Common myeloid progenitor, CD34-positive (primary cell): ENCODE measurements at regions not wholly inside any gene's neighbourhood (a gene's known extent, or its start where the extent isn't known, plus 50 kb on each side); places are given as distances from the start of the nearest gene placed in this dataset.

ENCODE experiments used
- CTCF ChIA-PET: fragments of 350-600 bp; sonication (Branson Sonifier 250); formaldehyde crosslinking; loops from one replicate; lab custom pipeline; 2021; ENCODE audit warnings: antibody characterized with exemption; lab: Charles Lee
- POLR2A ChIA-PET: fragments of 350-600 bp; sonication (Branson Sonifier 250); formaldehyde crosslinking; loops from one replicate; lab custom pipeline; 2021; ENCODE audit warnings: antibody characterized with exemption; lab: Charles Lee
- DNase-seq, 3 donors: peaks; one replicate each; pipeline versions ENCODE4 v3.0.0 to v3.0.0-alpha.2; 2013
- H3K27ac ChIP-seq, 2 experiments: 1 replicate in 1 of 2; 2 replicates in 1 of 2; pipeline ENCODE4 v1.7.0; 2013; ENCODE audit warnings: inconsistent platforms in 2 of 2, low read length in 2 of 2, mild to moderate bottlenecking in 2 of 2, low read depth in 1 of 2, moderate library complexity in 1 of 2; ENCODE audit not compliant: severe bottlenecking in 2 of 2, insufficient read depth in 1 of 2, poor library complexity in 1 of 2
- H3K27me3 ChIP-seq, 5 experiments: replicated peaks in 2 of 5; 1 replicate in 3 of 5; 2 replicates in 2 of 5; pipeline versions ENCODE4 v1.6.1 to v1.7.0; 2013; ENCODE audit warnings: low read length in 4 of 5, mild to moderate bottlenecking in 2 of 5, moderate library complexity in 2 of 5, inconsistent platforms in 1 of 5; ENCODE audit not compliant: insufficient read depth in 5 of 5, control insufficient read depth in 4 of 5
- H3K36me3 ChIP-seq, 4 experiments: 1 replicate in 2 of 4; 2 replicates in 2 of 4; pipeline versions ENCODE4 v1.6.1 to v1.7.0; 2013; ENCODE audit warnings: low read length in 3 of 4, control low read depth in 1 of 4, mild to moderate bottlenecking in 1 of 4; ENCODE audit not compliant: control insufficient read depth in 4 of 4, insufficient read depth in 4 of 4
- H3K4me1 ChIP-seq, 4 experiments: 1 replicate in 3 of 4; 2 replicates in 1 of 4; pipeline versions ENCODE4 v1.6.1 to v1.7.1; 2013; ENCODE audit warnings: low read length in 3 of 4, mild to moderate bottlenecking in 3 of 4, control low read depth in 1 of 4, inconsistent platforms in 1 of 4, moderate library complexity in 1 of 4; ENCODE audit not compliant: control insufficient read depth in 4 of 4, insufficient read depth in 4 of 4; ENCODE audit errors: control extremely low read depth in 1 of 4
- H3K4me3 ChIP-seq, 7 experiments: 1 replicate in 4 of 7; 2 replicates in 3 of 7; pipeline versions ENCODE4 v1.5.1 to v1.7.0; 2013; ENCODE audit warnings: mild to moderate bottlenecking in 7 of 7, low read length in 6 of 7, moderate library complexity in 6 of 7, inconsistent platforms in 2 of 7, low read depth in 2 of 7, control low read depth in 1 of 7; ENCODE audit not compliant: insufficient read depth in 4 of 7, control insufficient read depth in 1 of 7; ENCODE audit errors: extremely low read depth in 1 of 7
- H3K9me3 ChIP-seq, 5 experiments: 1 replicate in 4 of 5; 2 replicates in 1 of 5; pipeline versions ENCODE4 v1.6.1 to v1.7.1; 2013; ENCODE audit warnings: low read length in 4 of 5, mild to moderate bottlenecking in 2 of 5, inconsistent platforms in 1 of 5, low read depth in 1 of 5, moderate library complexity in 1 of 5; ENCODE audit not compliant: control insufficient read depth in 4 of 5, insufficient read depth in 2 of 5; ENCODE audit errors: control extremely low read depth in 1 of 5
- WGBS: methylation state at CpG from one replicate; pipeline ENCODE4 v1.1.5; 2013; ENCODE audit not compliant: insufficient coverage; 5-methylcytosine and 5-hydroxymethylcytosine counted together

- Histone ChIP-seq H3K27ac (no peak overlapping the region), H3K27me3 (no peaks in the 10 kb centered on the region), H3K9me3 (no peaks in the 10 kb centered on the region), H3K4me3 (no peak overlapping the region), H3K36me3 (no peaks in the 10 kb centered on the region), H3K4me1 (peaks cover 2 to 12% (median 9%) of the 10 kb centered on the region in 4 experiments)
- CTCF ChIA-PET, result no interaction called here
- DNase-seq, result no peak
- POLR2A ChIA-PET, result no interaction called here
- WGBS, result 100% methylated on average over 2 of the region's 2 CpGs
Measured at GRCh38 chr3:41112466-41112865, 86.8 kb upstream of the CTNNB1 start.

- Histone ChIP-seq H3K27me3 (no peaks in the 10 kb centered on the region), H3K27ac (no peak overlapping the region), H3K36me3 (no peaks in the 10 kb centered on the region), H3K4me1 (peaks cover 6 to 21% (median 18%) of the 10 kb centered on the region in 4 experiments), H3K4me3 (no peak overlapping the region), H3K9me3 (no peaks in the 10 kb centered on the region)
- 100% methylated on average over 3 of the region's 4 CpGs for WGBS
- ChIA-PET CTCF (interaction anchor here (0.9 to 1.2 kb wide), 2 partner anchors 9 to 13 kb away, joined by 3 to 4 read pairs; no protein-coding TSS in a partner anchor), POLR2A (interaction anchor here (0.6 kb wide), 1 partner anchor 566 kb away, joined by 3 read pairs; no protein-coding TSS in a partner anchor)
- no peak for DNase-seq
Measured at GRCh38 chr3:41115069-41115468, 84.2 kb upstream of the CTNNB1 start.

- H3K4me3 ChIP-seq, result peak overlapping the region in 2 of 7 experiments; percentile 18 to 27
- no peaks in the 10 kb centered on the region for H3K36me3 ChIP-seq
- CTCF ChIA-PET, result interaction anchor here (0.8 to 1.3 kb wide), 2 partner anchors 19 to 91 kb away, joined by 3 read pairs; no protein-coding TSS in a partner anchor
- H3K27ac ChIP-seq, result no peak overlapping the region
- H3K4me1 ChIP-seq, result peaks cover 6 to 27% (median 18%) of the 10 kb centered on the region in 4 experiments
- POLR2A ChIA-PET, result interaction anchor here (0.6 kb wide), 1 partner anchor 270 kb away, joined by 4 read pairs; no protein-coding TSS in a partner anchor
- H3K9me3 ChIP-seq, result no peaks in the 10 kb centered on the region
- DNase-seq, result no peak
- WGBS, result 59% methylated on average over 7 of the region's 8 CpGs
- H3K27me3 ChIP-seq, result no peaks in the 10 kb centered on the region
Measured at GRCh38 chr3:41116851-41117250, 82.5 kb upstream of the CTNNB1 start.

GRCh38 chr3:41117398-41117870 lies 81.9 kb upstream of the CTNNB1 start:
- Histone ChIP-seq H3K4me3 (peak overlapping the region in 5 of 7 experiments; percentile 1 to 52 (median 27)), H3K9me3 (no peaks in the 10 kb centered on the region), H3K36me3 (no peaks in the 10 kb centered on the region), H3K27me3 (no peaks in the 10 kb centered on the region), H3K27ac (no peak overlapping the region), H3K4me1 (peaks cover 6 to 27% (median 18%) of the 10 kb centered on the region in 4 experiments)
- ChIA-PET POLR2A (interaction anchor here (0.6 kb wide), 1 partner anchor 271 kb away, joined by 4 read pairs; no protein-coding TSS in a partner anchor), CTCF (interaction anchor here (0.8 to 1.3 kb wide), 2 partner anchors 18 to 52 kb away, joined by 3 read pairs; no protein-coding TSS in a partner anchor)
- peak; percentile 94 to 98 (median 98) for DNase-seq
- WGBS, result 0% methylated on average over 12 of the region's 15 CpGs

- H3K36me3 ChIP-seq, result no peaks in the 10 kb centered on the region
- ChIA-PET CTCF (no interaction called here), POLR2A (interaction anchor here (0.5 to 0.6 kb wide), 2 partner anchors 15 to 20 kb away, joined by 3 read pairs; no protein-coding TSS in a partner anchor)
- no peaks in the 10 kb centered on the region for H3K27me3 ChIP-seq
- 94% methylated on average over 6 of the region's 10 CpGs for WGBS
- no peak overlapping the region for H3K4me3 ChIP-seq
- peak in 2 of 3 donors; percentile 31 to 46 for DNase-seq
- H3K27ac ChIP-seq, result no peak overlapping the region
- no peaks in the 10 kb centered on the region for H3K9me3 ChIP-seq
- H3K4me1 ChIP-seq, result peaks cover 6 to 27% (median 18%) of the 10 kb centered on the region in 4 experiments
Measured at GRCh38 chr3:41118461-41119390, 80.6 kb upstream of the CTNNB1 start.

- Histone ChIP-seq H3K27me3 (no peaks in the 10 kb centered on the region), H3K36me3 (no peaks in the 10 kb centered on the region), H3K9me3 (peaks cover 0 to 4% (median 2%) of the 10 kb centered on the region in 5 experiments), H3K4me1 (peaks cover 6 to 27% (median 18%) of the 10 kb centered on the region in 4 experiments), H3K27ac (no peak overlapping the region), H3K4me3 (no peak overlapping the region)
- DNase-seq, result no peak
- POLR2A ChIA-PET, result no interaction called here
- CTCF ChIA-PET, result interaction anchor here (1.2 to 1.3 kb wide), 2 partner anchors 24 to 46 kb away, joined by 3 read pairs; no protein-coding TSS in a partner anchor
- 65% methylated on average over 6 of the region's 7 CpGs for WGBS
Measured at GRCh38 chr3:41120460-41120859, 78.8 kb upstream of the CTNNB1 start.
